CD14-positive monocyte (primary cell): ENCODE measurements at regions not wholly inside any gene's neighbourhood (a gene's known extent, or its start where the extent isn't known, plus 50 kb on each side); places are given as distances from the start of the nearest gene placed in this dataset.
A peak's percentile ranks its signal among the peaks of the same experiment; 100 is the strongest.

Experiments used
- DNase-seq, 3 donors: peaks; one replicate each; pipeline ENCODE4 v3.0.0-alpha.2; 2011 to 2022
- H2AFZ ChIP-seq: 2 replicates; pipeline ENCODE4 v1.6.0; 2012; ENCODE audit warnings: mild to moderate bottlenecking, low read depth, low read length, inconsistent platforms; ENCODE audit not compliant: insufficient read depth, poor library complexity, severe bottlenecking
- H3K27ac ChIP-seq, 2 donors: 1 replicate in 1 of 2; 2 replicates in 1 of 2; pipeline ENCODE4 v1.5.1; 2012 to 2013; ENCODE audit warnings: low read length in 2 of 2, control low read depth in 1 of 2, inconsistent platforms in 1 of 2, low read depth in 1 of 2, mild to moderate bottlenecking in 1 of 2
- H3K27me3 ChIP-seq, 2 donors: one replicate each; pipeline versions ENCODE4 v1.6.0 to v1.6.1; 2011 to 2013; ENCODE audit warnings: low read length in 2 of 2; ENCODE audit not compliant: control insufficient read depth in 2 of 2, insufficient read depth in 2 of 2
- H3K36me3 ChIP-seq, 2 donors: replicated peaks in 1 of 2; 1 replicate in 1 of 2; 2 replicates in 1 of 2; pipeline versions ENCODE4 v1.5.1 to v1.6.1; 2012 to 2013; ENCODE audit warnings: low read length in 2 of 2, control low read depth in 1 of 2, inconsistent platforms in 1 of 2, mild to moderate bottlenecking in 1 of 2; ENCODE audit not compliant: insufficient read depth in 2 of 2, control insufficient read depth in 1 of 2
- H3K4me1 ChIP-seq, 2 donors: 1 replicate in 1 of 2; 2 replicates in 1 of 2; pipeline versions ENCODE4 v1.5.1 to v1.6.1; 2012 to 2013; ENCODE audit warnings: low read length in 2 of 2, control low read depth in 1 of 2, inconsistent platforms in 1 of 2, mild to moderate bottlenecking in 1 of 2, moderate library complexity in 1 of 2; ENCODE audit not compliant: insufficient read depth in 2 of 2, control insufficient read depth in 1 of 2
- H3K4me2 ChIP-seq: replicated peaks from 2 replicates; pipeline ENCODE3; 2012; ENCODE audit warnings: low read length, moderate library complexity, mild to moderate bottlenecking; ENCODE audit not compliant: poor library complexity, severe bottlenecking; ENCODE audit errors: extremely low read depth
- H3K4me3 ChIP-seq, 3 experiments: fragments of 200-600 bp in 1 of 3; sonication (generic) in 1 of 3; replicated peaks in 1 of 3; 1 replicate in 2 of 3; 2 replicates in 1 of 3; pipeline ENCODE4 v1.5.1; 2011 to 2013; ENCODE audit warnings: low read length in 3 of 3, mild to moderate bottlenecking in 3 of 3, control low read depth in 2 of 3, low read depth in 2 of 3, inconsistent platforms in 1 of 3, moderate library complexity in 1 of 3
- H3K79me2 ChIP-seq: 2 replicates; pipeline ENCODE4 v1.6.0; 2012; ENCODE audit warnings: mild to moderate bottlenecking, control low read depth, inconsistent platforms, low read length, moderate library complexity; ENCODE audit not compliant: insufficient read depth
- H3K9ac ChIP-seq: 2 replicates; pipeline ENCODE4 v1.6.0; 2017; ENCODE audit warnings: low read length, mild to moderate bottlenecking; ENCODE audit not compliant: insufficient read depth, poor library complexity, severe bottlenecking
- H3K9me3 ChIP-seq, 2 donors: replicated peaks in 1 of 2; 1 replicate in 1 of 2; 2 replicates in 1 of 2; pipeline versions ENCODE4 v1.5.1 to v1.6.1; 2012 to 2013; ENCODE audit warnings: low read length in 2 of 2, control low read depth in 1 of 2; ENCODE audit not compliant: control insufficient read depth in 1 of 2, insufficient read depth in 1 of 2
- H4K20me1 ChIP-seq: 2 replicates; pipeline ENCODE4 v1.6.0; 2012; ENCODE audit warnings: mild to moderate bottlenecking, low read length, control low read depth, moderate library complexity; ENCODE audit not compliant: insufficient read depth
- H3K27ac Mint-ChIP-seq, 7 donors: one replicate each; pipeline ENCODE4 v1.8.0; 2020; ENCODE audit warnings: mild to moderate bottlenecking in 7 of 7, mixed read lengths in 7 of 7, moderate library complexity in 6 of 7, inconsistent platforms in 2 of 7
- H3K27me3 Mint-ChIP-seq, 3 donors: one replicate each; pipeline ENCODE4 v1.8.0; 2021 to 2022; ENCODE audit warnings: low read depth in 3 of 3, mild to moderate bottlenecking in 3 of 3, mixed read lengths in 3 of 3, moderate library complexity in 3 of 3, inconsistent platforms in 1 of 3
- H3K36me3 Mint-ChIP-seq, 2 donors: one replicate each; pipeline ENCODE4 v1.8.0; 2020; ENCODE audit warnings: mixed read lengths in 2 of 2, inconsistent platforms in 1 of 2, mild to moderate bottlenecking in 1 of 2
- H3K4me1 Mint-ChIP-seq: one replicate; pipeline ENCODE4 v1.8.0; 2020; ENCODE audit warnings: mild to moderate bottlenecking, mixed read lengths
- H3K4me3 Mint-ChIP-seq, 2 donors: one replicate each; pipeline ENCODE4 v1.8.0; 2020; ENCODE audit warnings: mild to moderate bottlenecking in 2 of 2, mixed read lengths in 2 of 2, moderate library complexity in 1 of 2
- H3K9me3 Mint-ChIP-seq, 7 donors: one replicate each; pipeline ENCODE4 v1.8.0; 2020 to 2022; ENCODE audit warnings: mixed read lengths in 7 of 7, mild to moderate bottlenecking in 6 of 7, moderate library complexity in 6 of 7, inconsistent platforms in 2 of 7
- CTCF ChIP-seq: fragments of 200-600 bp; IDR thresholded peaks from one replicate; pipeline ENCODE4 v1.8.0; 2022; ENCODE audit warnings: antibody characterized with exemption, mild to moderate bottlenecking
- WGBS: methylation state at CpG from one replicate; pipeline ENCODE4 v1.1.5; 2013; ENCODE audit warnings: missing lambda C conversion rate; ENCODE audit not compliant: insufficient coverage; 5-methylcytosine and 5-hydroxymethylcytosine counted together
- intact Hi-C, 2 donors: fragments of 100-400 bp; cut with micrococcal nuclease; formaldehyde crosslinking; loops; one replicate each; pipeline versions ENCODE4 v1.15.0 to v1.15.1; 2023

- no peaks in the 10 kb centered on the region for H3K36me3 Mint-ChIP-seq
- H3K4me3 Mint-ChIP-seq: no peak overlapping the region
- 88% methylated on average over 4 of the region's 5 CpGs for WGBS
- Histone ChIP-seq H3K4me3 (no peak overlapping the region), H3K79me2 (no peaks in the 10 kb centered on the region), H2AFZ (no peak overlapping the region), H4K20me1 (no peaks in the 10 kb centered on the region), H3K27ac (no peak overlapping the region), H3K4me1 (no peaks in the 10 kb centered on the region), H3K36me3 (no peaks in the 10 kb centered on the region), H3K27me3 (no peaks in the 10 kb centered on the region), H3K9me3 (peaks cover 7 to 14% of the 10 kb centered on the region in 2 donors), H3K9ac (no peak overlapping the region), H3K4me2 (no peak overlapping the region)
- DNase-seq: no peak
- H3K9me3 Mint-ChIP-seq: peaks cover 2 to 17% (median 6%) of the 10 kb centered on the region in 7 donors
- H3K4me1 Mint-ChIP-seq: no peaks in the 10 kb centered on the region
- intact Hi-C loops: no loop called here
- no peak for TF ChIP-seq CTCF
- peak overlapping the region in 1 of 7 donors; percentile 47 for H3K27ac Mint-ChIP-seq
- H3K27me3 Mint-ChIP-seq: no peaks in the 10 kb centered on the region
Measured at GRCh38 chr10:125409756-125410155, 249.4 kb upstream of the CTBP2 start.

- no peaks in the 10 kb centered on the region for H3K36me3 ChIP-seq
- no peak for DNase-seq
- no peak overlapping the region for H3K27ac ChIP-seq
- 100% methylated on average over 1 of the region's 1 CpG for WGBS
- Mint-ChIP-seq H3K27me3 (no peaks in the 10 kb centered on the region), H3K4me3 (no peak overlapping the region), H3K27ac (no peak overlapping the region), H3K36me3 (no peaks in the 10 kb centered on the region), H3K4me1 (no peaks in the 10 kb centered on the region), H3K9me3 (peaks cover 1 to 10% (median 6%) of the 10 kb centered on the region in 7 donors)
- H3K9ac ChIP-seq: no peak overlapping the region
- H3K79me2 ChIP-seq: no peaks in the 10 kb centered on the region
- H3K9me3 ChIP-seq: peaks cover 7 to 14% of the 10 kb centered on the region in 2 donors
- no peak overlapping the region for H3K4me2 ChIP-seq
- no peak for TF ChIP-seq CTCF
- H3K27me3 ChIP-seq: no peaks in the 10 kb centered on the region
- no peaks in the 10 kb centered on the region for H4K20me1 ChIP-seq
- H3K4me3 ChIP-seq: no peak overlapping the region
- H3K4me1 ChIP-seq: no peaks in the 10 kb centered on the region
- H2AFZ ChIP-seq: no peak overlapping the region
- intact Hi-C loops: no loop called here
Measured at GRCh38 chr10:125407557-125407956, 247.2 kb upstream of the CTBP2 start.
